PFSK-1 (cell line): ENCODE measurements at regions not wholly inside any gene's neighbourhood (a gene's known extent, or its start where the extent isn't known, plus 50 kb on each side); places are given as distances from the start of the nearest gene placed in this dataset.

Source experiments
- FOXP2 ChIP-seq: optimal IDR thresholded peaks from 2 replicates; pipeline ENCODE3; 2011; ENCODE audit warnings: borderline replicate concordance, control low read depth, inconsistent platforms; ENCODE audit not compliant: insufficient read depth; ENCODE audit errors: extremely low read length, extremely low read depth
- POLR2AphosphoS5 ChIP-seq: IDR thresholded peaks from 2 replicates; pipeline ENCODE4 v1.6.1; 2012; ENCODE audit warnings: low read depth, mild to moderate bottlenecking, control low read depth, low read length, moderate library complexity
- REST ChIP-seq, 2 experiments: IDR thresholded peaks; 2 replicates each; pipeline versions ENCODE4 v1.6.1 to v1.8.0; 2011 to 2012; ENCODE audit warnings: low read depth in 2 of 2, low read length in 2 of 2, control low read depth in 1 of 2, inconsistent platforms in 1 of 2, mild to moderate bottlenecking in 1 of 2, moderate library complexity in 1 of 2; ENCODE audit not compliant: insufficient read depth in 1 of 2
- SIN3A ChIP-seq: IDR thresholded peaks from 2 replicates; pipeline ENCODE4 v1.6.1; 2012; ENCODE audit warnings: mild to moderate bottlenecking, low read length, moderate library complexity, borderline replicate concordance; ENCODE audit not compliant: insufficient read depth
- TAF1 ChIP-seq: IDR thresholded peaks from 2 replicates; pipeline ENCODE4 v1.6.1; 2012; ENCODE audit warnings: low read length, control low read depth, borderline replicate concordance; ENCODE audit not compliant: insufficient read depth

- TF ChIP-seq POLR2AphosphoS5 = no peak
- TF ChIP-seq REST (IDR thresholded peaks at IDR 0.05; ENCODE audit: insufficient read depth in 1 of 2, low read depth in 2 of 2, low read length in 2 of 2) = no peak
- no peak for TF ChIP-seq SIN3A
- TF ChIP-seq TAF1 = no peak
- no peak for TF ChIP-seq FOXP2
Measured at GRCh38 chr9:108083160-108083750, 593.7 kb upstream of the KLF4 start.
